Stimulated activated naive B cell treated with anti-CD40 and anti-IgM and Interleukin-4, amounts not matched to agents 10 μg/mL and 1 μg/mL and 100 μg/mL, for 72 hours (primary cell): ENCODE measurements at regions not wholly inside any gene's neighbourhood (a gene's known extent, or its start where the extent isn't known, plus 50 kb on each side); places are given as distances from the start of the nearest gene placed in this dataset.

Experiments used
- ATAC-seq, 2 donors: fragments of 150-1000 bp; cut with Tn5 transposase; replicated peaks; 2 replicates each; pipeline ENCODE4 v1.10.0; 2021; ENCODE audit warnings: moderate library complexity in 1 of 2
- DNase-seq: peaks from one replicate; pipeline ENCODE4 v3.0.0; 2021
- H3K27ac Mint-ChIP-seq: one replicate; pipeline ENCODE4 v1.8.0; 2022; ENCODE audit warnings: mild to moderate bottlenecking, mixed read lengths
- H3K27me3 Mint-ChIP-seq, 2 donors: one replicate each; pipeline ENCODE4 v1.8.0; 2022; ENCODE audit warnings: mixed read lengths in 2 of 2
- H3K36me3 Mint-ChIP-seq, 2 donors: one replicate each; pipeline ENCODE4 v1.8.0; 2022; ENCODE audit warnings: mixed read lengths in 2 of 2, mild to moderate bottlenecking in 1 of 2
- H3K4me1 Mint-ChIP-seq, 2 donors: one replicate each; pipeline ENCODE4 v1.8.0; 2022; ENCODE audit warnings: mixed read lengths in 2 of 2, mild to moderate bottlenecking in 1 of 2
- H3K4me3 Mint-ChIP-seq, 2 donors: one replicate each; pipeline ENCODE4 v1.8.0; 2022; ENCODE audit warnings: mild to moderate bottlenecking in 2 of 2, mixed read lengths in 2 of 2, moderate library complexity in 1 of 2
- H3K9me3 Mint-ChIP-seq, 2 donors: one replicate each; pipeline ENCODE4 v1.8.0; 2022; ENCODE audit warnings: mixed read lengths in 2 of 2, mild to moderate bottlenecking in 1 of 2

DNA sequence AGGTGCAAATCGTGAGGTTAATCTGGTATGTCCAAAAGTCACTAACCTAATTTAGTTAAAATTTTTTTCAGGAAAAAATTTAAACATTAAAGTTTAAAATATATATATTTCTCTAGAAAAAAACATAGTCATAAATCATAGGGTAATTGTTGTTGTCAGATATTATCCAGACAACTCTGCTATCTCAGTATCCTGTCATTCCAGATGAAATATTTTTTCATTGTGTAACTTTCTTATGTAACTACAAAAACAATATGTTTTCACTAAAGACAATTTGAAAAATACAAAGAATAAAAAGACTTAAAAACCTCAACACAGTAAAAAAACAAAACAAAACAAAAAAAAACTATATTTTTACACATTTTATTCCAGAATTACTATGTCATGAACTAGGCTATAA lies 57.6 kb downstream of the TENT5A start:
- Mint-ChIP-seq H3K27me3 (no peaks in the 10 kb centered on the region), H3K4me3 (no peak overlapping the region), H3K4me1 (peaks cover 7 to 12% of the 10 kb centered on the region in 2 donors), H3K27ac (no peak overlapping the region), H3K36me3 (no peaks in the 10 kb centered on the region), H3K9me3 (no peaks in the 10 kb centered on the region)
- no peak for ATAC-seq
- no peak for DNase-seq

DNA sequence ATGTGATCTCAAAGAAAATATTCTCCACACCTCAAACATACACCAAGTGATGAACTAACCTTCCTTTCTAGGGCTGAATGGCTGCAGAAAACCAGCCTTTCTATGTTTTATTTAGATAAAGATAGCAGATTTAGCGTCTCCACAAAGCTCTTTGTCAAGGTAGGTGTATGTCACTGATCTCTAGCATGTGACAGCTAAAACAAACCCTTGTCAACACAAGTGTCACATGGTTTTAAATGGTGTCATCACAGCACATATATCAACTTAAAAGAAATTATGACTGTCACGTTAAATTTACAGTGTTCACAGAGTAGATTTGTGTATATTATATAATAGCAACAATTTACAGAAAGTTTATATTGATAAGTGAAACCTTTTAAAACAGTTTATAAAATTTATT lies 58.3 kb downstream of the TENT5A start:
- Mint-ChIP-seq H3K4me3 (no peak overlapping the region), H3K4me1 (peaks cover 7 to 12% of the 10 kb centered on the region in 2 donors), H3K27ac (no peak overlapping the region), H3K9me3 (no peaks in the 10 kb centered on the region), H3K36me3 (no peaks in the 10 kb centered on the region), H3K27me3 (no peaks in the 10 kb centered on the region)
- DNase-seq: no peak
- no peak for ATAC-seq

DNA sequence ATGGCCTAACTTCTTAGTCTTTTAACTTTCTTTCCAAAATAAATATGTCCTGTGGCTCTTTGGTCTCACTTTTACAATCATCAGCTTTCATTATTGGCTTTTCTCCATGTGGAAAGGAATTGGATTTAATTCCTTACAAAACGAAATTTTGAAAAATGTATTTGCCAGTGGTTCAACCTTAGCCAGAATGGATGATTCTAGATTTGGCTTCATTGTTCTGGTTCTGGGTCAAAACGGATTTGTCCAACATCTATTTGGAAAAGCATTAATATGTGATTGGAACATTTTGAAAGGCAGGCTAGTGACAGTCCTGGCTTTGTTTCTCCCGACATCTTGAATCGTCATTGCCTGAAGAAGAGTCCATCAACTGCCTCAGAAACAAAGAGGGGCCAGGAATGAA lies 59.2 kb downstream of the TENT5A start:
- Mint-ChIP-seq H3K27ac (no peak overlapping the region), H3K27me3 (no peaks in the 10 kb centered on the region), H3K4me3 (no peak overlapping the region), H3K4me1 (peaks cover 7 to 12% of the 10 kb centered on the region in 2 donors), H3K9me3 (no peaks in the 10 kb centered on the region), H3K36me3 (no peaks in the 10 kb centered on the region)
- no peak for ATAC-seq
- DNase-seq: no peak

DNA sequence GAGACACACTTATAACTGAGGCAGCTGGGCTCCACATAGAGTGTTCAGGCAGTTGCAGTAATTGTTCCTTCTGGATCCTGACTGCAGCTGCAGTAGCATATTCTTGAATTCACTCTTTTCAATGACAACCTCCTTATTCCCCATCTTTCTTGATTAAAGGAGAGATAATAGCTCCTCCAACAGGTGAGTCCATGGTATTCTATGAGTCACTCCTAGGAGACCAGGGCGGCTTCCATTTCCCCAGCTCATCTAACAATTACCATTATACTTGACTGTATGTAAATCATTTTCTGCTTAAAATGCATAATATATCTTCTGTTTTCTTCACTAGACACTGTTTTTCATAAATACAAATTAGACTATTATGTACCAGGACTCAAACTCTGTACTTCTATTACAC lies 62.4 kb downstream of the TENT5A start:
- Mint-ChIP-seq H3K4me3 (no peak overlapping the region), H3K27me3 (no peaks in the 10 kb centered on the region), H3K4me1 (no peaks in the 10 kb centered on the region), H3K9me3 (no peaks in the 10 kb centered on the region), H3K36me3 (no peaks in the 10 kb centered on the region), H3K27ac (no peak overlapping the region)
- ATAC-seq (no peak), DNase-seq (no peak)

DNA sequence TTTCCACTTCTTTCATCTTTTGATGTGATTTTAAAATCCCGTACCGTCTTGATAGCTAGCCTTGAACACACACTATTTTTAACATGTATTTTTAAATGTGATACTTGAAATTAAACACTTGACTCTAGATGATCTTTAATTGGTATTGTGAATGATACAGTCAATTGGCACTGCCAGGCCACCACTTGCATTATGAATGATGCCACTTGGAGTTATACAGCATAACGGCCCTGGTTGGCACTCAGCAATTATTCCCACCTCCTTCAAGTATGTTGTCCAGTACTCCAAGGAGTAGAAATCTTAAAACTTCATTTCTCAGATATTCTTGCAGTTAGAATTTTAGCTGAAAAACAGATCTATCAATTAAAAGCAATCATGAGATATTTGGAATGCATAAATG lies 62.9 kb downstream of the TENT5A start:
- Mint-ChIP-seq H3K27me3 (no peaks in the 10 kb centered on the region), H3K4me3 (no peak overlapping the region), H3K9me3 (no peaks in the 10 kb centered on the region), H3K27ac (no peak overlapping the region), H3K36me3 (no peaks in the 10 kb centered on the region), H3K4me1 (no peaks in the 10 kb centered on the region)
- ATAC-seq (no peak), DNase-seq (no peak)

DNA sequence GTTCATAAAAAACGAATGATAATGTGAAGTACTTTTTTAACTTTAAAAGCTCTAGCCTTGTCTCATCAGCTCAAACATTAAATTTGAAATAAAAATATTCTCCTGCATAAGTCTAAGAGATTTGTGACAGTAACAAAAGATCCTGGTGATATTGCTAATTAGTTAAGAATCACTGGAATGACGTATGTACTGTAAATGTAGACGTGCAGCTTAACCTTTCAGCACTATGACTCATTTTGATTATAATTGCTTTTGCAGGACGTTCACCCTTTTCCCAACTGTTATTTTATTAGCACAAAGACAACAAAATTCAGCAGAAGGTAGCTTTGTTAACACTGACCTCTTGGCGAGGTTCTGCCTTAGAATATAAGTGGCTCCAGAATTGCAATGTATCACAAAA lies 68.6 kb downstream of the TENT5A start:
- peaks cover 0 to 2% of the 10 kb centered on the region in 2 donors for H3K9me3 Mint-ChIP-seq
- ATAC-seq (no peak), DNase-seq (no peak)
- no peaks in the 10 kb centered on the region for H3K36me3 Mint-ChIP-seq
- no peaks in the 10 kb centered on the region for H3K4me1 Mint-ChIP-seq
- H3K27ac Mint-ChIP-seq: no peak overlapping the region
- peaks cover 0 to 5% of the 10 kb centered on the region in 2 donors for H3K27me3 Mint-ChIP-seq
- no peak overlapping the region for H3K4me3 Mint-ChIP-seq

DNA sequence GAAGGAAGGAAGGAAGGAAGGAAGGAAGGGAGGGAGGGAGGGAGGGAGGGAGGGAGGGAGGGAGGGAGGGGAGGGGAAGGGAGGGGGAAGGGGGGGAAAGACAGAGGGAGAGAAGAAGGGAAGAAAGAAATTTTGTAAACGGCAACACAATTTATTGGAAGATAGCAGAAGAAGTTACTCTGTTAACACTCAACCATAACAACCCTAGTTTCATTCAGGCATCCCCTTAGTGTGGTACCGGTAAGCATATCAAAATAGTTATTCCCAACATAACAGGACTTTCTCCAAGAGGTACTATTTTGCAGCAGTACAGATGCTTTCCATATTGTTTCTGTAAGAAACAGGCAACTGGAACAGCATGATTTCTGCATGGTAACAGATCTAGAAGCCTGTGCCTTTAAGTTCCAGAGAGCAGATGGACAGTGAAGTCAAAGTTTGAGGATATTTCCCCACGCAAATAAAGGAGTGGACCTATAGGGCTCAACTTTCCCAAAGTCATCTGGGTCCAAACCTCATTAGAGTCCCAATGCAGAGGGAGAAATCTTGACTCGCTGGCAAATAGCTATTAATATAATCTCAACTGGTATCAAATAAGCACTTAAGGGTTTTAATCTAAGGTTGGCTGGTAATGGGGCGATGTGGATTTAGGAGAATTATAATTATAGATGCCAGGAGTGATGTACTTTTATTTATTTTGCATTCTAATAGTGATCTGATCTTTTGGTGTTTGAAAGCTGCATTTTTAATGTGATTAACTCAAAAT lies 69.4 kb downstream of the TENT5A start:
- Mint-ChIP-seq H3K4me3 (no peak overlapping the region), H3K4me1 (no peaks in the 10 kb centered on the region), H3K36me3 (no peaks in the 10 kb centered on the region), H3K27ac (no peak overlapping the region), H3K27me3 (peaks cover 0 to 5% of the 10 kb centered on the region in 2 donors), H3K9me3 (peaks cover 0 to 2% of the 10 kb centered on the region in 2 donors)
- no peak for ATAC-seq
- DNase-seq: no peak

DNA sequence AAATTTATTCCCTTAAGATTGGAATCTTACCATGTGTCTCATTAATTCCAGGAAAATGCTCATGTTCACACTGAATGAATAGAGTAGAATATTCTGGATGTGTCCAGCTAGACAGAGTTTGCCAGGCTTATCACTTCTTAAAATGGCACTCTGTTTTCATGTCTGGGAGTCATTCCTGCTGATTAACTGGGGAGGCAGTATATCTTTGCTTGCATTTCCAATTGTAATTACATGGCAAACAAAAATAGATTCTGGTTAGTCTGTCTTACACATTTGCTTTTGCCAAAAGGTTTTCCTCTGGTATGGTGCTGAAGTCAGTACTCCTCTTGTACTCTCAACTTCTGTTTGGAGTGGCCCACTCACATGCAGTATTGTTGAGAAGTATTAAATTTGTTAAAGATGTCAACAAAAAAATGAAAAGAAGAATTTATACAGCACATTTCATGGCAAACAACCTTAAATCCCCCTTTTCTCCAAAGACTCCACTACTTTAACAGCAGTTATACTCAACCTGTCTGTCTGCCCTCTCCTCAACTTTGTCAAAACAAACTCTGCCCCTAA lies 70.2 kb downstream of the TENT5A start:
- H3K9me3 Mint-ChIP-seq: peaks cover 0 to 5% of the 10 kb centered on the region in 2 donors

DNA sequence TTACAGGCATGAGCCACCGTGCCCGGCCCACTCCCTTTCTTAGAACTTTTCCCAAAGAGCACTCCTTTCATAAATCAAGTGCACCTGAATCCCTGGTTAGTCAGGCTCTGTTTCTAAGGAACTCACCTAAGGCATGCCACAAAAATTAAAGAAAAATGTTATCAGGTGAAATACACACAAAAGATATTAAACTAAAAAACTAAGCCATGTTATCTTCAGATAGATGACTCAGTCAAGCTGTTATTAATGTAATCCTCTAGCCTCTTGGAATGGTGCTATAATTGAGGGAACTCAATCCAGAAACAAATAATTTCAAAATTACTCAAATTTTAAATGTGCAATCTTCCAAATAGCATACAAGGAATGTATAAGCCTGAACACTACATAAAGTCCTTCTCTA lies 83.0 kb downstream of the TENT5A start:
- H3K9me3 Mint-ChIP-seq: peaks cover 4% of the 10 kb centered on the region in 2 donors

More for the DNA sequence above, 70.2 kb downstream of the TENT5A start:
- H3K27me3 Mint-ChIP-seq: peaks cover 0 to 9% of the 10 kb centered on the region in 2 donors
- no peak overlapping the region for H3K27ac Mint-ChIP-seq
- DNase-seq (no peak), ATAC-seq (no peak)
- H3K4me1 Mint-ChIP-seq: no peaks in the 10 kb centered on the region
- no peaks in the 10 kb centered on the region for H3K36me3 Mint-ChIP-seq
- no peak overlapping the region for H3K4me3 Mint-ChIP-seq

DNA sequence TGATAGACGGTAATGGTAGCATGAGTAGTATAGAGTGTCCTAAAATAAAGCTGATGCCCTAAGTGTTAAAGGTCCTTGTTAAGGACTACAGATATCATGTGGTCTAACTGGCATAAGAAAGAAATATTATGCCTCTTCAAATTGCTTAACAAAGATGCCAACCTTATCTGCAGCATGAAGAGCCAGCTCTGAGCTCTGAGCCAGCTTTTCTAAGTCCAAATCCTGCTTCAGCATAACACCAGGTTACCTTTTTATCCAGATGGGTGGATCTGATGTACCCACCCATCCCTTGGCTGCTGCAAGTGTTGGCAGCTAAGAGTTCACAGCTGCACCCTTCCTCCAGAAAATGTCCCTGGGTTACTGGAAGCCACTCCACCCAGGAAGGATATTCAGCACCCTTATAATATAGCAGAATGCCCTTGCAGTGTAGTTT lies 83.8 kb downstream of the TENT5A start:
- no peak overlapping the region for H3K4me3 Mint-ChIP-seq
- H3K4me1 Mint-ChIP-seq: peaks cover 2 to 5% of the 10 kb centered on the region in 2 donors
- no peak for ATAC-seq
- peaks cover 0 to 2% of the 10 kb centered on the region in 2 donors for H3K36me3 Mint-ChIP-seq
- no peak for DNase-seq
- H3K9me3 Mint-ChIP-seq: peaks cover 0 to 5% of the 10 kb centered on the region in 2 donors
- H3K27ac Mint-ChIP-seq: no peak overlapping the region
- H3K27me3 Mint-ChIP-seq: no peaks in the 10 kb centered on the region

More for the DNA sequence above, 83.0 kb downstream of the TENT5A start:
- peaks cover 2 to 5% of the 10 kb centered on the region in 2 donors for H3K4me1 Mint-ChIP-seq
- peaks cover 0 to 6% of the 10 kb centered on the region in 2 donors for H3K36me3 Mint-ChIP-seq
- DNase-seq: no peak
- ATAC-seq: no peak
- H3K4me3 Mint-ChIP-seq: no peak overlapping the region
- no peak overlapping the region for H3K27ac Mint-ChIP-seq
- no peaks in the 10 kb centered on the region for H3K27me3 Mint-ChIP-seq

DNA sequence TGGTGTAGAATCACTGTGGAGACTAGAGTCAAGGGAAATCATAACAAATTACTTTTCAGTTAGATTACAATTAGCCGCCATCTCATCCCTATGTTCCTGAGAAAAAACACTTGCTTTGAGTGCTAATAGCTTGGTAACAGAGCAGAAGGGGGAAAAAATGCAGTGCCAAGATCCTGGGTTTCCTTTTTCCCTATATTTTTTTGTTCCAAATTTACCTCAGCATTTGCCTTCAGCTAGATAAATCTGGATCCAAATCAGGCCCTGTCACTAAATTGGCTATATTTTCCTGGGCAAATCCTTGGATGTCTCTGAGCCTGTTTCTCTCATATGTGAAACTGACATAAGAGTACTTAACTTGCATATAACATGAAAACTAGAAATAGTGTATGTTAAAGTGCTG lies 86.0 kb downstream of the TENT5A start:
- Mint-ChIP-seq H3K27ac (no peak overlapping the region), H3K27me3 (no peaks in the 10 kb centered on the region), H3K4me1 (peaks cover 2 to 3% of the 10 kb centered on the region in 2 donors), H3K4me3 (no peak overlapping the region), H3K36me3 (no peaks in the 10 kb centered on the region), H3K9me3 (peaks cover 0 to 5% of the 10 kb centered on the region in 2 donors)
- DNase-seq (no peak), ATAC-seq (no peak)

DNA sequence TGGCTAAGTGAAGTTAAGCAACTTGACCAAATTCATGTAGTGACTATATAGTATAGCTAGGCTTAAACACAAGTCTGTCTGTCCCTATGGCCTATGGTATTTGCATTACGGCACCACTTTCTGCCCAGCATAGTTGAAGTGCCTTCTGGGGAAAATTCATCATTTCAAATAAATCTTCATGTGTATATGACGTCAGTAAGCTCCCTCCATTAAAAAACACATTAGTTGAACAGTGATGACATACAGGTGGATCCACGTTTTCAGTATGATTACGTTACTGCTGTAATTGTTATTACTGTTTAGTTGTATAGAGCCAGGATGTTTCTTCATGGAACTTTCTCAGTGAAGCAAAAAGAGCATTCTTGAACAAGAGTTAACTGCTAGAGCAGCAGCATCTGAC lies 96.2 kb downstream of the TENT5A start:
- DNase-seq (no peak), ATAC-seq (no peak)
- Mint-ChIP-seq H3K27me3 (no peaks in the 10 kb centered on the region), H3K4me3 (no peak overlapping the region), H3K27ac (no peak overlapping the region), H3K4me1 (no peaks in the 10 kb centered on the region), H3K9me3 (no peaks in the 10 kb centered on the region), H3K36me3 (peaks cover 0 to 4% of the 10 kb centered on the region in 2 donors)

DNA sequence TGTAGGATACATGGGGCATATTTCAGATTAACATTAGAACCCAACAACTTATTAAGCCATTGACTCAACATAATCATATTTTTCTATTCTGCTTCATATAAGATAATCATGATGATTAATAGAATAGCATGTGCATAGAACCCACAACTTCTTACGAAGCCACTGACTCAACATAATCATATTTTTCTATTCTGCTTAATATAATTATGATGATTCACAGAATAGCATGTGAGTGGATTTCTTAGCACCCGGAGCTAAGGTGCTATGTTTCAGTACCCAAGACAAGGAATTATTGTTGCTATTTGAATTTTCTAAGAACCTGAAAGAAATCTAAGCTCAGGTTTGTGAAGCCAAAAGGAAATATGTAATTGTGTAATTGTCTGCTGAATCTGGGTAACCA lies 96.8 kb downstream of the TENT5A start:
- H3K27me3 Mint-ChIP-seq: no peaks in the 10 kb centered on the region
- H3K36me3 Mint-ChIP-seq: peaks cover 0 to 4% of the 10 kb centered on the region in 2 donors
- H3K9me3 Mint-ChIP-seq: no peaks in the 10 kb centered on the region
- H3K4me3 Mint-ChIP-seq: no peak overlapping the region
- H3K4me1 Mint-ChIP-seq: no peaks in the 10 kb centered on the region
- ATAC-seq (no peak), DNase-seq (no peak)
- no peak overlapping the region for H3K27ac Mint-ChIP-seq

DNA sequence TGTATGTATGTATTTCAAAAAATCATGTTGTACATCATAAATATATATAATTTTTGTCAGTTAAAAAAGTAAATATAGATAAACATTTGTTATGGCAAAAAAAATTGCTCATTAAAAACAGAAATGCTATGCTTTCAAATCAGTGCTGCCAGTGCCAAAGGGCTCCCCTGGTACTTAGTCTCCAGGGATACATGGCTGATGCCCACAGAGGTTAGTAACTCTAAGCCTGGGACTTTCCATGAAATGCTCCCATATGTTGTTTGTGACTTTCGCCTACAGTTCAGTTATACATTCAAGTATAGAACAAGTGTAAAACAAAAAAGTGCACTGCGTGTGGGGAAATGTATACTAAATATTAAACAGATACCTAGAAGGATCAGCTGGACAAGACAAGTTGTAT lies 104.0 kb downstream of the TENT5A start:
- ATAC-seq: no peak
- no peak overlapping the region for H3K27ac Mint-ChIP-seq
- DNase-seq: no peak
- no peaks in the 10 kb centered on the region for H3K27me3 Mint-ChIP-seq
- peaks cover 0 to 4% of the 10 kb centered on the region in 2 donors for H3K9me3 Mint-ChIP-seq
- peaks cover 0 to 4% of the 10 kb centered on the region in 2 donors for H3K36me3 Mint-ChIP-seq
- no peaks in the 10 kb centered on the region for H3K4me1 Mint-ChIP-seq
- no peak overlapping the region for H3K4me3 Mint-ChIP-seq

DNA sequence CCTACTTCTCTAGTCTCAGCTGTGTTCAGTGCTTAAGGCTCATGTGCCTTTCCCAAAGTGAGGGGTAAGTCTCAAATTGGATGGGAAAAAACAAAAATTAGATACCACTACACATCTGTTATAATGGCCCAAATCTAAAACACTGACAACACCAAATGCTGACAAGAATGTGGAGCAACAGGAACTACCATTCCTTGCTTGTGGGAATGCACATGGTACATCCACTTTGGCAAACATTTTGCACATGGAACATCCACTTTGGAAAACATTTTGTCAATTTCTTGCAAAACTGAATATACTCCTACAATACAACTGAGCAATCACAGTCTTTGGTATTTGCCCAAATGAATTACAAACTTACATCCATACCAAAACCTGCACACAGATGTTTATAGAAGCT lies 109.3 kb downstream of the TENT5A start:
- no peak overlapping the region for H3K27ac Mint-ChIP-seq
- no peak overlapping the region for H3K4me3 Mint-ChIP-seq
- H3K27me3 Mint-ChIP-seq: no peaks in the 10 kb centered on the region
- H3K4me1 Mint-ChIP-seq: no peaks in the 10 kb centered on the region
- DNase-seq (no peak), ATAC-seq (no peak)
- peaks cover 6 to 9% of the 10 kb centered on the region in 2 donors for H3K9me3 Mint-ChIP-seq
- no peaks in the 10 kb centered on the region for H3K36me3 Mint-ChIP-seq
